B cell (primary cell): ENCODE measurements at regions not wholly inside any gene's neighbourhood (a gene's known extent, or its start where the extent isn't known, plus 50 kb on each side); places are given as distances from the start of the nearest gene placed in this dataset.

Experiments used
- ATAC-seq: fragments of 200-7000 bp; cut with Tn5 transposase; one replicate; pipeline ENCODE4 v1.10.0; 2021; ENCODE audit warnings: low read depth, mild to moderate bottlenecking, moderate number of reproducible peaks, moderate library complexity
- CTCF ChIA-PET: fragments of 350-600 bp; sonication (Branson Sonifier 250); formaldehyde crosslinking; loops from one replicate; lab custom pipeline; 2021; ENCODE audit warnings: antibody characterized with exemption, inconsistent platforms; lab: Charles Lee
- POLR2A ChIA-PET: fragments of 350-600 bp; sonication (Branson Sonifier 250); formaldehyde crosslinking; loops from one replicate; lab custom pipeline; 2021; ENCODE audit warnings: antibody characterized with exemption; lab: Charles Lee
- DNase-seq: peaks from one replicate; pipeline ENCODE4 v3.0.0; 2013
- H2AFZ ChIP-seq: 2 replicates; pipeline ENCODE4 v1.6.1; 2012; ENCODE audit warnings: mild to moderate bottlenecking, low read depth, low read length; ENCODE audit not compliant: insufficient read depth, poor library complexity, severe bottlenecking
- H3K27ac ChIP-seq, 2 donors: 1 replicate in 1 of 2; 2 replicates in 1 of 2; pipeline ENCODE4 v1.5.1; 2012 to 2013; ENCODE audit warnings: low read length in 2 of 2, mild to moderate bottlenecking in 2 of 2, moderate library complexity in 1 of 2
- H3K27me3 ChIP-seq, 4 experiments: fragments of 200-600 bp in 1 of 4; sonication (generic) in 1 of 4; replicated peaks in 1 of 4; 1 replicate in 2 of 4; 2 replicates in 2 of 4; pipeline versions ENCODE4 v1.6.1 to v1.7.0; 2013 to 2016; ENCODE audit warnings: low read length in 3 of 4, mild to moderate bottlenecking in 2 of 4, mixed read lengths in 1 of 4, moderate library complexity in 1 of 4; ENCODE audit not compliant: insufficient read depth in 4 of 4, control insufficient read depth in 3 of 4; ENCODE audit errors: control extremely low read depth in 1 of 4
- H3K36me3 ChIP-seq, 2 experiments: replicated peaks in 1 of 2; 1 replicate in 1 of 2; 2 replicates in 1 of 2; pipeline versions ENCODE4 v1.6.1 to v1.7.1; 2013; ENCODE audit warnings: low read length in 1 of 2; ENCODE audit not compliant: insufficient read depth in 2 of 2, control insufficient read depth in 1 of 2; ENCODE audit errors: control extremely low read depth in 1 of 2, extremely low read depth in 1 of 2
- H3K4me1 ChIP-seq, 2 donors: fragments of 200-600 bp in 1 of 2; sonication (generic) in 1 of 2; 1 replicate in 1 of 2; 2 replicates in 1 of 2; pipeline versions ENCODE4 v1.5.1 to v1.6.1; 2013 to 2017; ENCODE audit warnings: low read length in 2 of 2; ENCODE audit not compliant: control insufficient read depth in 2 of 2, insufficient read depth in 2 of 2
- H3K4me2 ChIP-seq: replicated peaks from 2 replicates; pipeline ENCODE3; 2012; ENCODE audit warnings: mild to moderate bottlenecking, low read depth, low read length; ENCODE audit not compliant: poor library complexity, severe bottlenecking
- H3K4me3 ChIP-seq, 5 experiments: fragments of 200-600 bp in 1 of 5; sonication (generic) in 1 of 5; 1 replicate in 3 of 5; 2 replicates in 2 of 5; pipeline versions ENCODE4 v1.5.1 to v1.7.0; 2011 to 2016; ENCODE audit warnings: low read length in 4 of 5, mild to moderate bottlenecking in 4 of 5, low read depth in 2 of 5, control low read depth in 1 of 5, moderate library complexity in 1 of 5; ENCODE audit not compliant: insufficient read depth in 1 of 5; ENCODE audit errors: control extremely low read depth in 1 of 5, extremely low read depth in 1 of 5
- H3K79me2 ChIP-seq: fragments of 200-600 bp; sonication (generic); one replicate; pipeline ENCODE4 v1.6.0; 2016; ENCODE audit warnings: low read length; ENCODE audit not compliant: control insufficient read depth, insufficient read depth
- H3K9ac ChIP-seq: fragments of 200-600 bp; sonication (generic); 2 replicates; pipeline ENCODE4 v1.6.1; 2017; ENCODE audit warnings: mild to moderate bottlenecking, low read length, moderate library complexity
- H3K9me3 ChIP-seq, 3 donors: one replicate each; pipeline versions ENCODE4 v1.6.1 to v1.7.1; 2013; ENCODE audit warnings: low read length in 2 of 3; ENCODE audit not compliant: control insufficient read depth in 2 of 3, insufficient read depth in 1 of 3; ENCODE audit errors: control extremely low read depth in 1 of 3
- H4K20me1 ChIP-seq: 2 replicates; pipeline ENCODE4 v1.6.0; 2012; ENCODE audit warnings: mild to moderate bottlenecking, low read length; ENCODE audit not compliant: insufficient read depth, control insufficient read depth, poor library complexity, severe bottlenecking
- H3K27ac Mint-ChIP-seq: one replicate; pipeline ENCODE4 v1.8.0; 2021; ENCODE audit warnings: mixed read lengths
- H3K27me3 Mint-ChIP-seq: one replicate; pipeline ENCODE4 v1.8.0; 2021; ENCODE audit warnings: mixed read lengths
- H3K4me1 Mint-ChIP-seq: one replicate; pipeline ENCODE4 v1.8.0; 2021; ENCODE audit warnings: mixed read lengths
- H3K4me3 Mint-ChIP-seq: one replicate; pipeline ENCODE4 v1.8.0; 2021; ENCODE audit warnings: mixed read lengths
- H3K9me3 Mint-ChIP-seq: one replicate; pipeline ENCODE4 v1.8.0; 2022; ENCODE audit warnings: mixed read lengths; ENCODE audit not compliant: insufficient read depth
- EZH2 ChIP-seq: IDR thresholded peaks from 2 replicates; pipeline ENCODE4 v1.6.1; 2012; ENCODE audit warnings: borderline replicate concordance, low read depth, mild to moderate bottlenecking, moderate library complexity, low read length; ENCODE audit not compliant: insufficient read depth, poor library complexity, severe bottlenecking
- WGBS: methylation state at CpG from one replicate; pipeline ENCODE4 v1.1.5; 2013; ENCODE audit warnings: missing lambda C conversion rate; ENCODE audit not compliant: insufficient coverage; 5-methylcytosine and 5-hydroxymethylcytosine counted together
- intact Hi-C: fragments of 100-400 bp; cut with micrococcal nuclease; formaldehyde crosslinking; loops from one replicate; pipeline ENCODE4 v1.10.0; 2022
- TF ChIP-seq, protein P1 (sequence below): fragments of 200-600 bp; IDR thresholded peaks from one replicate; pipeline ENCODE4 v1.8.0; 2022; ENCODE audit warnings: antibody characterized with exemption, mild to moderate bottlenecking

DNA sequence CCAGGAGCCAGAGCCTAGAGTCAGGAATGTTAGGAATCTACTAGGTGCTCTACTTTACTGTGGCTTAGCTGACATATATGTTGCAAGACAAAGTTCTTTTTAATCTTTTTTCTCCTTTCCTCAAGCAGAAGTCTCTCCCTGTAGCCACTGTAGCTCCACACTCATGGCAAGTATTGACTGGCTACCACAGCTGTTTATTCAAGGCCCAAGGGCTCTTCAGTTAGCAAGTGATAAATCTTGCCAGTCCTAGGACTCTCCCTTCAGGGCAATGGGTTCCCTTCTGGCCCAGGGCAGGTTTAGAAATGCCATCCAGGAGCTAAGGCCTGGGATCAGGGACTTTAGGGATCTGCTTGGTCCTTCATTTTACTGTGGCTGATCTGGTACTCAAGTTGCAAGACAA lies 82.0 kb upstream of the TNFRSF21 start:
- Mint-ChIP-seq H3K27me3 (peaks cover 4% of the 10 kb centered on the region), H3K4me3 (no peak overlapping the region), H3K9me3 (peaks cover 7% of the 10 kb centered on the region), H3K27ac (no peak overlapping the region), H3K4me1 (no peaks in the 10 kb centered on the region)
- Histone ChIP-seq H3K79me2 (no peaks in the 10 kb centered on the region), H3K4me3 (no peak overlapping the region), H3K9ac (no peak overlapping the region), H3K27ac (no peak overlapping the region), H3K27me3 (no peaks in the 10 kb centered on the region), H3K4me2 (no peak overlapping the region), H2AFZ (no peak overlapping the region), H4K20me1 (no peaks in the 10 kb centered on the region), H3K4me1 (no peaks in the 10 kb centered on the region), H3K36me3 (no peaks in the 10 kb centered on the region), H3K9me3 (peaks cover 4 to 18% (median 7%) of the 10 kb centered on the region in 3 donors)
- no peak for DNase-seq
- TF ChIP-seq, protein P1, sequence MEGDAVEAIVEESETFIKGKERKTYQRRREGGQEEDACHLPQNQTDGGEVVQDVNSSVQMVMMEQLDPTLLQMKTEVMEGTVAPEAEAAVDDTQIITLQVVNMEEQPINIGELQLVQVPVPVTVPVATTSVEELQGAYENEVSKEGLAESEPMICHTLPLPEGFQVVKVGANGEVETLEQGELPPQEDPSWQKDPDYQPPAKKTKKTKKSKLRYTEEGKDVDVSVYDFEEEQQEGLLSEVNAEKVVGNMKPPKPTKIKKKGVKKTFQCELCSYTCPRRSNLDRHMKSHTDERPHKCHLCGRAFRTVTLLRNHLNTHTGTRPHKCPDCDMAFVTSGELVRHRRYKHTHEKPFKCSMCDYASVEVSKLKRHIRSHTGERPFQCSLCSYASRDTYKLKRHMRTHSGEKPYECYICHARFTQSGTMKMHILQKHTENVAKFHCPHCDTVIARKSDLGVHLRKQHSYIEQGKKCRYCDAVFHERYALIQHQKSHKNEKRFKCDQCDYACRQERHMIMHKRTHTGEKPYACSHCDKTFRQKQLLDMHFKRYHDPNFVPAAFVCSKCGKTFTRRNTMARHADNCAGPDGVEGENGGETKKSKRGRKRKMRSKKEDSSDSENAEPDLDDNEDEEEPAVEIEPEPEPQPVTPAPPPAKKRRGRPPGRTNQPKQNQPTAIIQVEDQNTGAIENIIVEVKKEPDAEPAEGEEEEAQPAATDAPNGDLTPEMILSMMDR = no peak
- TF ChIP-seq EZH2 = no peak
- intact Hi-C loops = no loop called here
- ChIA-PET CTCF (no interaction called here), POLR2A (no interaction called here)
- no peak for ATAC-seq

DNA sequence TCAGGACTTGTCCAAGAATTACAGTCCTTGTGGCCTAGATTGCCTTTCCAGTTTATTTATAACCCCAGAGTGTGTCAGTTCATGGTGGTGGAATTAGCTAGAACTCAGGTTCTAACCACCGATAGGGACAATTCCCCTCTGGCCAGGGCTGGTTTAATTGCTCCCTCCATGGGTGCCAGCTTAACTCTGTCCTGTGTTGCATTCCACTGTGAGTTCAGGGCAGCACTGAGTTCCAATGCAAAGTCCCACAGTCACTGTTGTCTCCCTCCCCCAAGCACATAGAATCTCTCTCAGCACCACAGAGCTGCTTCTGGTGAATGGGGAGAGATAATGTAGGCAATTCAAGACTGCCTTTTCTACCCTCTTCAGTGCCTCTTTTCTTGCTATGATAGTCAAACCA lies 82.5 kb upstream of the TNFRSF21 start:
- ChIA-PET CTCF (no interaction called here), POLR2A (no interaction called here)
- intact Hi-C loops = no loop called here

More for the DNA sequence above, 82.5 kb upstream of the TNFRSF21 start:
- H3K4me1 ChIP-seq = no peaks in the 10 kb centered on the region
- H4K20me1 ChIP-seq = no peaks in the 10 kb centered on the region
- H3K4me2 ChIP-seq = no peak overlapping the region
- ATAC-seq = no peak
- H3K9ac ChIP-seq = no peak overlapping the region
- no peaks in the 10 kb centered on the region for H3K36me3 ChIP-seq
- peaks cover 4 to 18% (median 7%) of the 10 kb centered on the region in 3 donors for H3K9me3 ChIP-seq
- H2AFZ ChIP-seq = no peak overlapping the region
- no peaks in the 10 kb centered on the region for H3K4me1 Mint-ChIP-seq
- TF ChIP-seq, protein P1 = no peak
- no peak for TF ChIP-seq EZH2
- H3K79me2 ChIP-seq = no peaks in the 10 kb centered on the region
- no peak for DNase-seq
- H3K27ac ChIP-seq = no peak overlapping the region
- H3K4me3 ChIP-seq = no peak overlapping the region
- peaks cover 5% of the 10 kb centered on the region for H3K9me3 Mint-ChIP-seq
- H3K4me3 Mint-ChIP-seq = no peak overlapping the region
- peaks cover 4% of the 10 kb centered on the region for H3K27me3 Mint-ChIP-seq
- no peak overlapping the region for H3K27ac Mint-ChIP-seq
- 100% methylated on average over 1 of the region's 1 CpG for WGBS
- H3K27me3 ChIP-seq = no peaks in the 10 kb centered on the region
